Body of pancreas (tissue), 4 donors: ENCODE measurements at regions not wholly inside any gene's neighbourhood (a gene's known extent, or its start where the extent isn't known, plus 50 kb on each side); places are given as distances from the start of the nearest gene placed in this dataset.

Experiments used
- POLR2A ChIP-seq, 3 donors: fragments of 450-650 bp; IDR thresholded peaks; one replicate each; pipeline ENCODE4 v1.6.1; 2016; ENCODE audit warnings: antibody characterized with exemption in 3 of 3, mild to moderate bottlenecking in 2 of 3
- TF ChIP-seq, protein P1 (sequence below), 7 experiments: fragments of 450-650 bp in 4 of 7; fragments of 200-600 bp in 3 of 7; sonication (generic) in 3 of 7; IDR thresholded peaks; one replicate each; pipeline ENCODE4 v1.5.1; 2016 to 2019; ENCODE audit warnings: antibody characterized with exemption in 7 of 7

DNA sequence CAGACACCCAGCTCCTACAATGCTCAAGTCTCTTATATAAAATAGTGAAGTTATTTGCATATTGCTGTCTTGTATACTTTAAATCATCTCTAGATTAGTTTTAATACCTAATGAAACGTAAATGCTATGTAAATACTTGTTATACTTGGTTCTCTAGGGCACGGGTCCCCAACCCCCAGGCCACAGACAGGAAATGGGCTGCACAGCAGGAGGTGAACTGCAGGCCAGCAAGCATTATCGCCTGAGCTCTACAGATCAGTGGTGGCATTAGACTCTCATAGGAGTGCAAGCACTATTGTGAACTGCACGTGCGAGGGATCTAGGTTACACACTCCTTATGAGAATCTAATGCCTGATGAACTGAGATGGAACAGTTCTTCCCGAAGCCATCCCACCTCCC, 395.9 kb upstream of the EMCN start:
- TF ChIP-seq, protein P1, sequence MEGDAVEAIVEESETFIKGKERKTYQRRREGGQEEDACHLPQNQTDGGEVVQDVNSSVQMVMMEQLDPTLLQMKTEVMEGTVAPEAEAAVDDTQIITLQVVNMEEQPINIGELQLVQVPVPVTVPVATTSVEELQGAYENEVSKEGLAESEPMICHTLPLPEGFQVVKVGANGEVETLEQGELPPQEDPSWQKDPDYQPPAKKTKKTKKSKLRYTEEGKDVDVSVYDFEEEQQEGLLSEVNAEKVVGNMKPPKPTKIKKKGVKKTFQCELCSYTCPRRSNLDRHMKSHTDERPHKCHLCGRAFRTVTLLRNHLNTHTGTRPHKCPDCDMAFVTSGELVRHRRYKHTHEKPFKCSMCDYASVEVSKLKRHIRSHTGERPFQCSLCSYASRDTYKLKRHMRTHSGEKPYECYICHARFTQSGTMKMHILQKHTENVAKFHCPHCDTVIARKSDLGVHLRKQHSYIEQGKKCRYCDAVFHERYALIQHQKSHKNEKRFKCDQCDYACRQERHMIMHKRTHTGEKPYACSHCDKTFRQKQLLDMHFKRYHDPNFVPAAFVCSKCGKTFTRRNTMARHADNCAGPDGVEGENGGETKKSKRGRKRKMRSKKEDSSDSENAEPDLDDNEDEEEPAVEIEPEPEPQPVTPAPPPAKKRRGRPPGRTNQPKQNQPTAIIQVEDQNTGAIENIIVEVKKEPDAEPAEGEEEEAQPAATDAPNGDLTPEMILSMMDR (IDR thresholded peaks at IDR 0.05): no peak
- no peak for TF ChIP-seq POLR2A (IDR thresholded peaks at IDR 0.05)
